GM18508 (cell line): ENCODE measurements at regions not wholly inside any gene's neighbourhood (a gene's known extent, or its start where the extent isn't known, plus 50 kb on each side); places are given as distances from the start of the nearest gene placed in this dataset.
"Not testable (repeated sequence)": the region's sequence is repeated elsewhere in the genome, so short reads cannot be mapped to it uniquely, and the experiment has no call there.

Source experiments
- ATAC-seq: cut with Tn5 transposase; IDR thresholded peaks from one replicate; pipeline ENCODE4 v1.9.1; 2021; ENCODE audit warnings: moderate number of reproducible peaks; ENCODE audit not compliant: insufficient read depth, unreplicated experiment

DNA sequence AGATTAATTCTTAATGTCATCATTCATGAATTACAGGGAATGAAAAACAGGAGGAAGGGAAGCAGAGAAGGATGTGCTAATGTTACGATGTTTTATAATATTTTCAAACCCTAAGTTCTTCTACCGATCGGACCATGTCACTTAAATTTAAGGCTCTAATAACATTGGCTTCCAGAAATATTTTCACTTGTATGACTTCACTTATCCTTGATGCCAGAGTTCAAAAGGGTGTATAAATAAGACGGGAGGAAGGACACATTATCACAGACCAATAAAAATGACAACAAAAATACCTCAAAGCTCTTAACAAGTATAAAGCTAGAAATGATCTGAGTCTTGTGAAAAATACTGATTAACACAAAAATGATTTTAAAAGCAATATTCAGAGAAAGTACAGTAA, 370.4 kb upstream of the CITED2 start:
- no peak for ATAC-seq

DNA sequence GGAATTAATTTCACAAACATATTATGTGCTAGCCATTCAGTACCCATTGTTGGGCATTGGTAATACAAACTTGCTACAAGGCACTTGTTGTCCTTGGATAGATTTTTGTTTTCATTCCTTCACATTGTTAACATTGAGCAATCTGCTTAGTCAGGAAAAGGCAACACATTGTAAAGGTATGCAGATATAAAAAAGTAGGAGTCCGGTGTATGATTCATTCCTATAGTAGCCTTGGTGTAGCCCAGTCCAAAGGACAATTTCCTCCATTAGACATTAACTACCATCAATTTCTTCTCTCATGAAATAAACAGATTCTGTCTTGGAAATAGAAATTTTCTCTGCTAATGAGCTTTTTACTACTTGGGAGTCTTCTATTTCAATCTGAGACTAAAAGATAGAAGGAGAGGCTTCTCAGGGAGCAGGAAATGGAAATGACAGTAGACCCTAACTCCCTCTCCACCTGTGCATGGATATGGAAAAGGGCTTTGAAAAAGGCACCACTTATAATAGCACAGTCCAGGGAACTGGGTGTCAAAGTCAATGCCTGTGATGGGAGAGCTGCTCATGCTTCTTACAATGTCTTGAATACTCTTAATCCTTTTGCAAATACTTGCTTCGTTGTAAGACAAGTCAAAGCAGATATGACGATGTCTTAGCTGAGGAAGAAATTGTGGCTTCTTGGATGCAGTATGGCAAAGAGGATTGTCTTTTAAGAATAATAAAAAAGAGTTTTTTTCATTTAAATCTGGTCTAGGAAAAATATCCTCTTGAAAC, 369.4 kb upstream of the CITED2 start:
- no peak for ATAC-seq

DNA sequence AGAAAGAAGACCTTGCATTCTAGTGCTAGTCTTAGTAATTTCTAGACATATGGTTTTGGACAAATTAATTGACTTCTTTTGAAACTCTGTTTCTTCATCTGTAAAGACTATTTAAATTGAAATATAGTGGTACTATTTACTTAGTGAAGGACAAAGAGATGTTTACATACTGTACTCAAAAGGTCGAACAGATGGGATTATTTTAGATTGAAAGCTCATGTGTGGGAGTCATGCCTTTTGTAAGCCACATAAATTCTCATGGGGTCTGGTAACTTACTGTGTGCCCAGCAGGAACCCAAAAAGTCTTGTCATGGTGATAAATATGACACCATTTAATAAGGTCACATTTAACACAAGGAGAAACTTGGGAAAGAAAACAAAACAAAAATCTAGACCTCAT, 368.2 kb upstream of the CITED2 start:
- no peak for ATAC-seq

DNA sequence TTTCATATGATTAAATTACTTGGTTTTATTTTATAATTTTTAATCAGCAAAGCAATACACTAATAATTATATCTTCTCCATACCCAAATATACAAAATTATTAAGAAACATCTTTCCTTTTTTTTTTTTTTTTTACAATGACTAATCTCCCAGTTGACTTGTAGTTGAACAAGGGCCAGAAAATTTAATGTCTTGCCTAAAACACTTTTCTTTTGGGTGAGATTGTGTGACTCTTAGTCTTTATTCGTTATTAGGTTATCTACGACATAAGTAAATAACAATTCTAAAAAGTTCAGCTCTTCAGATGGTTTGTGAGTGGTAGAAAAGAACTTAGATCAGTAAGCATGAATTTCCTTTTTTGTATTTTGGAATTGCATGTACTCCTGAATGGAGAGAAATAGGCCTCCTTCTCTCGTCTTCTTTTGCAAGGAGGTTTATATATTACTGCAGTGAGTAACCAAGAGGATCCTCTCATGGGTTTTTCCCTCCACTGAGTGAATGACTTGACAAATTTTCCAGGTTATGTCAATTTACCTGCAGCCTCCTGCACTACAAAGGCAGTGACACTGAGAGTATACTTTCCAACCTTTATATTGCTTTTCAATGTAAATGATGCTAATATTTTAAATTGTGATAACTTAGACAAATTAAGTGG, 364.5 kb upstream of the CITED2 start:
- ATAC-seq: no peak

DNA sequence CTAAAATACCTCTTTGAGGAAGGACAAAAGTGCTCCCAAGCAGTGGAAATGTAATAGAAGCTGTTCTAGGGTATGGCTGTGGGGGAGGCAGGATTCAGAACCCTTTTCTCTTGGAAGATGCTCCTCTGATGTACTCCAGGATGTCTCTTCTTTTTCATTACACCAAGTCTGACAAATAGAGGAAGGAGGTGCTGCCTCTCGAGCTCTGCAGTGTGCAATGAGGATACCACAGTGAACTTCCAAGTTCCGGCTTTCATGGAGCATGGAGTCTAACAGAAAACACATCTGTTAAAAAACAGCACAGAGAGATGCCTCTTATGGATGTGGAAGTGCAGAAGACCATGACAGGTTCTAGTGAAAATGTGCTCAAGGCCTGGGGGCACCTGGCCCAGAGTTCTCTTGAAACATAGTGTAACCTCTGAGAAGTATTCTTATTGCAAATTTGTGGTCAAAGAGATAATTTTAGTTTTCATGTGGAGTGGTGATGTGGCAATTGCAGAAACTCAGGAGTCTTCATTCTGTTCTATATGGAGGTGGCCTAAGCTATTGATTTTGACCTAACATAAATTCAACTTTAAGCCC, 362.0 kb upstream of the CITED2 start:
- no peak for ATAC-seq

DNA sequence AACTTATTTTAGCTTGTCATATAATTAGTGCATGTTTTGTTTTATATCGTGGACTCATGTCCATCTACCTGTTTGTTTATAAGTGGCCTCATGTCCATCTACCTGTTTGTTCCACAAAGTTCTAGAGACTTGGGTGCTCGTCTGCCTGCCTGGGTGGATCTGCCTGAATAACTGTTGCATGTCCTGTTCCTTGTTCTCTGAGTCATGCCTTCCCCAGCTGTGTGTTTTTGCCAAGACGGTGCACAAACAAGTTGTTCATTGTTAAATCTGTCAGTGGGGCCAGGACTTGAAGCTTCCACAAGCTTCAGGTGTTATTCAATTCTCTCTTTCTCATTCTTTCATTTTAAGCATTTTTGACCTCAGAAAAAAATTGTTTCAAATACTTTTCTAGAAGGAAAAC, 358.0 kb upstream of the CITED2 start:
- no peak for ATAC-seq

DNA sequence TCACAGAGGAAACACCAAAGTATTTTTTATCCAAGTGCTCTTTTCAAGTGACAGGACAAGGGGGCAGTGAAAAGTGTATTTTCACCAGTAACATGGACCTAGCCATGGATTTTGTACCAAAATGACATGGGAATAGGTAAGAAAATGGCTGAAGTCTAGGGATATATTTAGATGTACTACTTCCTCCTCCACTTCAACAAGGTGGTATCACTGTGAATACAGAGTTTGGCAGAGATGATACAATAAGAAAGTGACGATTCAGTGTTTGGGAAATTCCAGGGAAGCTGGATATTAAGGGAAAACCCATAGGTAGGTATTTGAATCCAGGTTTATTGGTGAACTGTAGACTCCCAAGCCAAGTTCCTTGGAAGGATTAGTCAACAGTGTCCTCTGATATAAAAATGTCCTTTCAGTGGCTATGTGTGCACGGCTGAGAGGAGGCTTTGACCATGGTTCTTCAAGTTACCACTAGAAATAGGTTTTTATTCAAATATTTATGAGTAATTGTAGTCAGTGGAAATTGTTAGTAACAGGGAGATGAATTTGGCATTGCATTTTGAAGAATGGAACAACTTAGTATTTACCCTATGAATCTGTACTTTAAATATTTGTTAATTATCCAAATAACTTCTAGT, 356.0 kb upstream of the CITED2 start:
- ATAC-seq: no peak

DNA sequence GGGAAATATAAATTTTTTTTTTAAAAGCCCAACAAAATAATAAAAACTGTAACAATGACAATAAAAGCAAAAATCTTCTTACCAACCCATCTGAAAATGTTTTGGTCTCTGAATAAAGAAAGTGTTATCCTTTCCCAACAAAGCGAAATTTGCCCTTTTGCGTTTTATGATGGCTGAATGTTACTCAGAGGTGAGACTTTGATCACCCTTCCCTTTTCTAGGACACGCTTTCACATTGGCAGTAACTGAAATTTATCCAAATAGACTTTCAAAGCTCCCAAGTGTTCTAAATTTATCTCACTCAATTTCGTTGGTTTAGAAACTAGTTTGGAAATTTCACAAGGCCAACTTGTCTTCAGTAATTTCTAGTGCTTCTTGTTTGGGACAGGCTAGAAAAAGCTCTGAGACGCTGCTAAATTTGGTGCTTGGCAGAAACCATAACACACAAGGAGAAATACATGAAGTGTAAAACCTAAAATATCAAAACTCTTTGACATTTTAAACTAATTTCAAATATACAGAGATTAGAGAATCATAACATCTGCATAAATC, 354.5 kb upstream of the CITED2 start:
- no peak for ATAC-seq

DNA sequence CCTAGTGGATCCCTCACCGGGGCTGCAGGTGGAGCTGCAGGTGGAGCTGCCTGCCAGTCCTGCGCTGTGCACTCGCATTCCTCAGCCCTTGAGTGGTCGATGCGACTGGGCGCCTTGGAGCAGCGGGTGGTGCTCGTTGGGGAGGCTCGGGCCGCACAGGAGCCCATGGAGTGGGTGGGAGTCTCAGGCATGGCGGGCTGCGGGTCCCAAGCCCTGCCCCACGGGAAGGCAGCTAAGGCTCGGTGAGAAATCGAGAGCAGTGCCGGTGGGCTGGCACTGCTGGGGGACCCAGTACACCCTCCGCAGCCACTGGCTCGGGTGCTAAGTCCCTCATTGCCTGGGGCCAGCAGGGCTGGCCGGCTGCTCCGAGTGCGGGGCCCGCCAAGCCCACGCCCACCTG, 351.8 kb upstream of the CITED2 start:
- not testable (repeated sequence) for ATAC-seq

DNA sequence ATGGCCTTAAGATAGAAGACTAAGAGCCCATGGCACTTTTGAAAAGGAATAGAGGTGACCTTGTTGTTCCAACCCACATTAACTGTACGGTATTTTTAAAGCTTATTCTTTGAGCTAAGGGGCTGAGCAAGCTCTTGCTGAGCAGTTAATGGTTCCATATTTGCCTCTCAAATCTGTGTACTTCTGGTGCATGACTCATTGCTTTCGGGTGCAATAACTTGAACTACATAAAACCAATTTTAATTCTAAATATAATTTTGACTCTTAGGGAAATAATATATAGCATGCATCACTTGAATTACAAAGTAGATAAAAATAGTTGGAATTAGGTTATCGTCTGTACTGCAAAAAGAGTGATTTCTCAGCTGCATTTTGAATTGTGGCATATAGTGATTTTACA, 348.1 kb upstream of the CITED2 start:
- no peak for ATAC-seq

DNA sequence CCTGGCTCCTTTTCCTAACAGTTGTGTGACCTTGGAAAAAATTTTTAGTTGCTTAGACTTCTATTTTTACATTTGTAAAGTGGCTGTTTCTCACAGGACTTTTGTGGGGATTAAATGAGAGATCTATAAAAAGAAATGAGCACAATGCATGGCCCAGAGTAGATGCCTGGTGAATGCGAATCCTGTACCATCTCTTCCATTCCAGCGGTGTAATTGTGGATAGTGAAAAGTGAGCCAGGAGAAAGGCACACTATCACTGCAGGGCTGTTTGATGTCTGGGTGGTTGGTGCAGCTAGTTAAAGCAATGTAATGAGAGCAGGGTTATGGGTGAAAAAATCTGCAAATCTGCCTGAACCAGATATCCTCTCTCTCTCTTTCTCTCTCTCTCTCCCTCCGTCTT, 347.5 kb upstream of the CITED2 start:
- ATAC-seq: no peak

DNA sequence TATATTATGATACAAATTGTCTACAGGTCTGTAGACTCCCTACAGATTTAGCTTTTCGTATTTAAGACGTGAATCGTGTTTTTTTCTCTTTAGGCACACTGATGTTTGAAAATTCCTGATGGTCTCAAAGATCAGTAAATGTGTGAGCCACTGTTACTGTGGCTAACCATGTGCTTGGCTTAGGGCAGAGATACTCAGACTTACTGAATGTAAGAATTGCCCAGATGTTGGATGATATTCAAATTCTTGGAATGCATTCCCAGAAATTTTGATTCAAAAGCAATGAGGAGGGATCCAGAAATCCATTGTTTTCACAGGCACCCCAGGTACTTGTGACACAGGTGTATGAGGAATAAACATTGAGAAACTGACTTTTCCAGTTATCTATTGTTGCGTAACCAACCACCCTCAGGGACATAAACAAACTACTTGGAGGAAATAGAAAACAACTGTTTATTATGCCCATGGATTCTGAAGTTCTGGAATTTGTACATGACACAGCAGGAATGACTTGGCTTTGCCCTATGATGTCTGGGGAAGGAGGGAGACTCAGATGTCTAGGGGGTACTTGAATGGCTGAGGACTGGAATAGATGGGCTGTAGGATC, 339.6 kb upstream of the CITED2 start:
- ATAC-seq: no peak

DNA sequence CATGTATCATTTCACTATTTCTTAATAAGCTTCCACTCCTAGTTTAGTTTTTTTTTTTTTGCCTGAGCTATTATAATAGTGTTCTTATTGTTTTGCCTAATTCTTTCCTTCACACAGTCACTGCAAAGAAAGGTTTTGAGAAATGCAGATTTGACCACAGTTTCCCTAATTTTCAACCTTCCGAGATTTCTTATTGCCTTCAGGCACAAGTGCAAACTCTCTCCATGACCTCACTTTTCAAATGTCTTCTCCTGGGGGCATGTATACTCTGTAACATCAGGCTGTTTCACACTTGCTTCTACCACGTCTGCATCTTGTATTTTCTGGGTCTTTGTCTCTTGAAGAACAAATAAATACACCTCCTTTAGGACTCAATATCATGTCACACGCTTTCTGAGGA, 339.0 kb upstream of the CITED2 start:
- ATAC-seq: no peak

DNA sequence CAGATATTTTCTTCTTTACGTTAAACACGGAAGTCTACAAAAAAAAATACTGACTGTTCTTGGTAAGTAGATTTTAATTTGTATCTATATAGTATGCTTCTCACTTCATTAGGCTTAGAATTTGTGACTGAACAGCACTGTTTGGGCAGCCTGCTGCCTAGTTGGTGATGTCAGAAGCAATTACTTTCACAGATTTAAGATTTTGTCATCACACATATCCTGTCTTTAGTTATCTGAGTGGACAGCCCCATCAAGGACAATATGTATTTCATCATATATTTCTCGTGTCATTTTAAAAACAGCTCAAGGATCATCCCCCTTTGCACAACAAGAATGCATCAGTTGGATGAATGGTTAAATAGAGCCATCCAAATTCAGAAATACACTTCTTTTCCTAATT, 338.4 kb upstream of the CITED2 start:
- ATAC-seq: no peak

DNA sequence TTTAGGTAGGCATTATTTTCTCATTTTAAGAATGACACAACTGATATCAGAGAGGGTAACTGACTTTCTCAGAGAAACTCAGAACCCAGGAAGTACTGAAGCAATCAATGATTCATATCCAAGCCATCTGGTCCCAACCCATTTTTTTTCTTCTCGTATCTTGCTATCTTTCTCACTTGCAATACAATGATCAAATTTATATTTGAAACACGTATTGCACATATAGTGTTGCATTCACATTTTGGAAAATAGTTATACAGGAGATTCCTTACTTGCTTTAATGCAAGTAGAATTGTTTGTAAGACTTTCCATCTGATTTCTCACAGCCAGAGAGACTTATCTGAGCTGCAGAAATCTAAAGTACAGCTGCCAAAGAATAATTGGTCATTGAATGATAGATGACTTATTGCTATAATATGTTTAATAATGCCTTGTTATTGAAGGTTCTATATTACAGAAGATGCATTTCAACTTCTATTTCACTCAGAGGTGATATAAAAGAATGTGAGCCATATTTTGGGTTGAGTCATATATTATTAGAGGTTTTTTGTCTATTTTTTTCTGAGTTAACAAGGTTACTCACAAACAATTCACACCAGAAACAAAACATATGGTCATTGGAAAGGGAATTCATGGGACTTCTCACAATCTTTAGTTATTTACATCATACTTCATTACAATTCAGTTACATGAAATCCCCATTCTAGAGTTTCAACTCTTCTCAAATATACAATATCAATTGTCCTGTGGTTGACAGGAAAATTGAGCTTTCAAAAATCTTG, 337.5 kb upstream of the CITED2 start:
- ATAC-seq: no peak

DNA sequence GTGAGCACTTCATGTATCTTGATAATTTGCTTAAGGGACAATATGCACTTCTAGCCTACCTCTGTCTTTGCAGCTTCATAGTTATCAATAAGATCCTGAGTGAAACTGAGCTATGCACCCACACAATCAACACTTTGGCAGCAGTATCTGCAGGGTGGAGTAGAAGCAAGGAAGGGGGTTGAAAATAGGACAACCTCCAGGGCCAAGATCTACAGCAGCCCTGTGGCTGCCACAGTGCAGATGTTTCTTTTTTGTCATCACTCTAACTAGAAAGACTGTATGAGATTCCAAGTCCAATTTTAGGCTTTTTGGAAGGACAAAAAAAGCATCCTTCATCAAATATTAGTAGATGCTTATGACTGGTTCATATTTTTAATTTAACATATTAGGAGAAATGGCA, 336.1 kb upstream of the CITED2 start:
- ATAC-seq: no peak

DNA sequence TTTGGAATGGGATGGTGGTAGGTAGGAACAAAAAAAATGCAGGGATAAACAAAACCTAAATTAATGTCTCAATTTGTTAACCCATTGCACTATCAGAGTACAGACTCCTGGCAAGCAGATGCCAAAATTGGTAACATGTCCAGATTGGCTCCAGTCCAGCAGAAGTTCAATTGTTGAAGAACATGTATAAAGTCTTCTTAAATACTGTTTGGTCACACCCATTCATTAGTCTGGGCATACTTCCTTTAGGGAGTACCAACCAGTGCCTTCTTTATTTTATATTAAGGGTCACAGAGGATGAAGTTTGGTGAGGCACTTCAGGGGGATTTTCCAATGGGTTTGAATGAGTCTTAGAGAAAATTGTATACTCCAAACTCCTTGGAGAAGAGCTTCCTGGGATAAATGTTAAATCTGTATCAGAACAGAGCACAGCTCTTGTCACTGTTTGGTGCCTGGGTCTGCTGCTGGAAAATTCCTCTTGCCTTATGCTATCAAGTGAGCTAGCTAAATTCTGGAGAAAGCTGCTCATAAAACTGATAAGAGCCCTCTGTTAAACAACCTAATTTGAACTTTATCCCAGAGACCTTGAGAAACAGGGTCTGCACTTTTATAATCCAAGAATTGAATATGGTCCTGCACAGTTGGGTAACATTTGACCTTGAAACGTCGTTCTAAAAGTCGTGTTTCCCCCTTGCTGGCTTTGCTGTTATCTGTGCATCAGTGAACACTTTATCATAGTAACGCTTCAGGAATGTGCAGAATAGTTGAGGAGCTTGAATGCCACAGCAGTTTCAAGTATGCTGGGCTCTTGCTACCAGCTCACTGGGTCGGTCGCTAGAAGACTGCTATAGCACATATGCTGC, 334.1 kb upstream of the CITED2 start:
- ATAC-seq: no peak

DNA sequence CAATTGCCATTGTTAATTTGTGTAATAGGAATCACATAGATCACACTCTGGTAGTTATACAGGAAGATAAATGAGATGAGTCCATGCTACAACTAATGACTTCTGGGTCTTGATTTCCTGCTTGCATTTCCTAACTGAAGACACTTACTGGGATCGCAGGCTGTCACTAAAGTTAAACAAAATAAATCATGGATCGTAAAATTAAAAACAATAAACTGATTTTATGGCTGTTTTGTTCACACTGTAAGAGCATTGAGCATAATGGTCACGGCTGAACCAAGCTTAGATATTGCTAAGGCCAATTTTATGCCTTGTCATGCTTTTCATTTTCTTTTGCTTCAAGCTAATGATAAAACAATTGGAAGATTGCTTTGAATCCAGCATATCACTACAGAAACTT, 332.5 kb upstream of the CITED2 start:
- no peak for ATAC-seq

DNA sequence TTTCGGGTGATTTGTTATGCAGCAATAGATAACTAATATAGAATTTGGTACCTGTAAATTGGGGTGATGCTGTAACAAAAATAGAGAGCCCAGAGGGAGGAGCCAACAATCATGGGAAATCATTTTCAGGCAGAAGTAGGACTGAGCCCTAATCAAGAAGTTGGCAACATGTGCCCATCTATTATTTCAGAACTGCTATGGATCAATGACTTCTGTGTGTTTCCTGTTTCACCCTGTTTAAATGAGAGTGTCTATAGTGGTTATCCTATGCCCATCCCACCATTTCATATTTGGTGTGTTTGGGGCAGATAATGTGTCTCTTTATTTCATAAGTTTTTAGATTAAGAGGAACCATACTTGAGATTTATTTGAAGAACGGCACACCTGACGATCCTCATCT, 330.8 kb upstream of the CITED2 start:
- ATAC-seq: no peak
